Tibial artery (tissue), 4 donors: ENCODE measurements at regions not wholly inside any gene's neighbourhood (a gene's known extent, or its start where the extent isn't known, plus 50 kb on each side); places are given as distances from the start of the nearest gene placed in this dataset.

Experiments
- DNase-seq, 2 donors: peaks; one replicate each; pipeline ENCODE4 v3.0.0-alpha.2; 2019
- H3K27ac ChIP-seq, 2 donors: fragments of 200-600 bp; sonication (generic) in 1 of 2; 1 replicate in 1 of 2; 2 replicates in 1 of 2; pipeline ENCODE4 v1.5.1; 2018 to 2019; ENCODE audit warnings: mild to moderate bottlenecking in 1 of 2
- H3K27me3 ChIP-seq, 2 donors: fragments of 200-600 bp; sonication (generic) in 1 of 2; one replicate each; pipeline versions ENCODE4 v1.5.1 to v1.6.0; 2016 to 2019
- H3K36me3 ChIP-seq, 3 donors: fragments of 200-600 bp; sonication (generic) in 2 of 3; one replicate each; pipeline ENCODE4 v1.5.1; 2016 to 2019; ENCODE audit warnings: mild to moderate bottlenecking in 2 of 3
- H3K4me1 ChIP-seq, 4 donors: fragments of 200-600 bp; sonication (generic) in 2 of 4; 1 replicate in 3 of 4; 2 replicates in 1 of 4; pipeline ENCODE4 v1.5.1; 2016 to 2019
- H3K4me3 ChIP-seq, 2 donors: fragments of 200-600 bp; sonication (generic) in 1 of 2; 1 replicate in 1 of 2; 2 replicates in 1 of 2; pipeline ENCODE4 v1.5.1; 2018 to 2019; ENCODE audit warnings: mild to moderate bottlenecking in 2 of 2
- H3K9me3 ChIP-seq, 3 donors: fragments of 200-600 bp; sonication (generic) in 1 of 3; one replicate each; pipeline ENCODE4 v1.5.1; 2016 to 2019
- CTCF ChIP-seq, 2 experiments: fragments of 200-600 bp in 1 of 2; fragments of 450-650 bp in 1 of 2; IDR thresholded peaks; one replicate each; pipeline ENCODE4 v1.5.1; 2017 to 2019; ENCODE audit warnings: antibody characterized with exemption in 2 of 2, mild to moderate bottlenecking in 1 of 2, moderate library complexity in 1 of 2
- intact Hi-C: fragments of 100-400 bp; cut with DNase I; formaldehyde crosslinking; loops from one replicate; pipeline ENCODE4 v1.15.0; 2023; ENCODE audit warnings: low total_unique reads

- no peak for TF ChIP-seq CTCF (IDR thresholded peaks at IDR 0.05)
- Histone ChIP-seq H3K4me3 (no peak overlapping the region), H3K9me3 (no peaks in the 10 kb centered on the region), H3K4me1 (peaks cover 0 to 22% (median 8%) of the 10 kb centered on the region in 4 donors), H3K36me3 (no peaks in the 10 kb centered on the region), H3K27me3 (no peaks in the 10 kb centered on the region), H3K27ac (no peak overlapping the region)
- no peak for DNase-seq
- intact Hi-C loops = no loop called here
These were observed 297.4 kb upstream of the ZNF608 start for GRCh38 chr5:125043781-125044391.

GRCh38 chr5:125044491-125045282 lies 298.2 kb upstream of the ZNF608 start:
- Histone ChIP-seq H3K36me3 (no peaks in the 10 kb centered on the region), H3K4me3 (no peak overlapping the region), H3K27me3 (no peaks in the 10 kb centered on the region), H3K9me3 (no peaks in the 10 kb centered on the region), H3K27ac (no peak overlapping the region), H3K4me1 (peaks cover 0 to 22% (median 8%) of the 10 kb centered on the region in 4 donors)
- no peak for TF ChIP-seq CTCF (IDR thresholded peaks at IDR 0.05)
- no peak for DNase-seq
- intact Hi-C loops = no loop called here

- TF ChIP-seq CTCF (IDR thresholded peaks at IDR 0.05) = no peak
- no peak overlapping the region for H3K4me3 ChIP-seq
- no peaks in the 10 kb centered on the region for H3K36me3 ChIP-seq
- no peak for DNase-seq
- H3K27me3 ChIP-seq = no peaks in the 10 kb centered on the region
- H3K27ac ChIP-seq = no peak overlapping the region
- peaks cover 0 to 22% (median 8%) of the 10 kb centered on the region in 4 donors for H3K4me1 ChIP-seq
- H3K9me3 ChIP-seq = no peaks in the 10 kb centered on the region
- intact Hi-C loops = no loop called here
These were observed 299.2 kb upstream of the ZNF608 start for GRCh38 chr5:125045646-125046045.

GRCh38 chr5:125046838-125047237 lies 300.4 kb upstream of the ZNF608 start:
- peaks cover 0 to 22% (median 8%) of the 10 kb centered on the region in 4 donors for H3K4me1 ChIP-seq
- no peaks in the 10 kb centered on the region for H3K9me3 ChIP-seq
- intact Hi-C loops = no loop called here
- no peak for DNase-seq
- no peak overlapping the region for H3K4me3 ChIP-seq
- no peaks in the 10 kb centered on the region for H3K27me3 ChIP-seq
- no peak for TF ChIP-seq CTCF (IDR thresholded peaks at IDR 0.05)
- no peak overlapping the region for H3K27ac ChIP-seq
- no peaks in the 10 kb centered on the region for H3K36me3 ChIP-seq

- H3K27ac ChIP-seq = no peak overlapping the region
- DNase-seq = no peak
- H3K36me3 ChIP-seq = no peaks in the 10 kb centered on the region
- no peaks in the 10 kb centered on the region for H3K27me3 ChIP-seq
- H3K9me3 ChIP-seq = no peaks in the 10 kb centered on the region
- H3K4me3 ChIP-seq = no peak overlapping the region
- no peak for TF ChIP-seq CTCF (IDR thresholded peaks at IDR 0.05)
- intact Hi-C loops = no loop called here
- H3K4me1 ChIP-seq = peaks cover 0 to 15% (median 7%) of the 10 kb centered on the region in 4 donors
These were observed 301.4 kb upstream of the ZNF608 start for GRCh38 chr5:125047871-125048270.
